ENCODE measurements at regions not wholly inside any gene's neighbourhood (a gene's known extent, or its start where the extent isn't known, plus 50 kb on each side); places are given as distances from the start of the nearest gene placed in this dataset.
"Not testable (repeated sequence)": the region's sequence is repeated elsewhere in the genome, so short reads cannot be mapped to it uniquely, and the experiment has no call there.

- ATAC-seq; H3K9ac ChIP-seq (ENCODE audit: insufficient read depth in 1 of 2, low read depth in 2 of 2, low read length in 2 of 2); H3K79me2 ChIP-seq (ENCODE audit: control insufficient read depth, insufficient read depth, low read length); H3K9me3 ChIP-seq (replicated peaks; ENCODE audit: control insufficient read depth, insufficient read depth, low read depth, low read length); H4K20me1 ChIP-seq (replicated peaks; ENCODE audit: control insufficient read depth, insufficient read depth, low read length); DNase-seq (ENCODE audit: extremely low read depth in 1 of 4, low spot score in 3 of 4); H3K4me2 ChIP-seq (ENCODE audit: insufficient read depth, low read length); H2AFZ ChIP-seq (ENCODE audit: low read depth, low read length); H3K4me3 ChIP-seq; H3K27ac ChIP-seq (ENCODE audit: extremely low read depth, low read depth, low read length); H3K27me3 ChIP-seq (ENCODE audit: control insufficient read depth in 2 of 2, insufficient read depth in 2 of 2, low read length in 2 of 2); in situ Hi-C loops (cut with MboI); intact Hi-C loops (cut with micrococcal nuclease); H3K36me3 ChIP-seq (ENCODE audit: control insufficient read depth, insufficient read depth, low read length); CTCF ChIA-PET (ENCODE audit: low intra/inter-chr PET ratio); BruUV-seq (replicated peaks); FAIRE-seq; H3K9me1 ChIP-seq (ENCODE audit: control insufficient read depth, insufficient read depth, low read length): not testable (repeated sequence)
- POLR2A ChIA-PET, result interaction anchor here (0.9 to 1.3 kb wide), 2 partner anchors 10 to 55 kb away, joined by 3 to 7 read pairs; no protein-coding TSS in a partner anchor
- TF ChIP-seq BCOR (IDR thresholded peaks at IDR 0.05), result peak; percentile 36; the same call in 1 of the 2 replicates
- peak; percentile 41 for TF ChIP-seq RBM25 (IDR thresholded peaks at IDR 0.05; ENCODE audit: low read depth, low read length, severe bottlenecking)
- TF ChIP-seq ADNP (tag; IDR thresholded peaks at IDR 0.05), result peak; percentile 70; the same call in 1 of the 2 replicates
- TF ChIP-seq ZNF121 (CRISPR knock-in tag; conservative IDR thresholded peaks at IDR 0.05), result peak; percentile 91
- WGBS (ENCODE audit: insufficient coverage, low coverage, missing lambda C conversion rate), result 77% methylated on average over 2 of the region's 2 CpGs
- peaks cover 3 to 23% of the 10 kb centered on the region in 2 experiments; a peak in 3 of 5 replicates for H3K4me1 ChIP-seq (replicated peaks in 1 of 2; ENCODE audit: control insufficient read depth in 2 of 2, insufficient read depth in 2 of 2, low read length in 2 of 2)
Measured at GRCh38 chr2:48201435-48201834, 113.0 kb upstream of the FOXN2 start.

GRCh38 chr2:48202863-48203642 lies 111.4 kb upstream of the FOXN2 start:
- Histone ChIP-seq H3K9me1 (ENCODE audit: control insufficient read depth, insufficient read depth, low read length) (no peaks in the 10 kb centered on the region), H3K9ac (ENCODE audit: insufficient read depth in 1 of 2, low read depth in 2 of 2, low read length in 2 of 2) (no peak overlapping the region), H3K36me3 (ENCODE audit: control insufficient read depth, insufficient read depth, low read length) (no peaks in the 10 kb centered on the region), H3K27ac (ENCODE audit: extremely low read depth, low read depth, low read length) (no peak overlapping the region), H3K27me3 (ENCODE audit: control insufficient read depth in 2 of 2, insufficient read depth in 2 of 2, low read length in 2 of 2) (no peaks in the 10 kb centered on the region), H4K20me1 (replicated peaks; ENCODE audit: control insufficient read depth, insufficient read depth, low read length) (no peaks in the 10 kb centered on the region), H3K79me2 (ENCODE audit: control insufficient read depth, insufficient read depth, low read length) (no peaks in the 10 kb centered on the region), H3K4me1 (replicated peaks in 1 of 2; ENCODE audit: control insufficient read depth in 2 of 2, insufficient read depth in 2 of 2, low read length in 2 of 2) (peaks cover 6 to 37% of the 10 kb centered on the region in 2 experiments; a peak in 3 of 5 replicates), H3K4me3 (no peak overlapping the region), H2AFZ (ENCODE audit: low read depth, low read length) (no peak overlapping the region), H3K9me3 (replicated peaks; ENCODE audit: control insufficient read depth, insufficient read depth, low read depth, low read length) (no peaks in the 10 kb centered on the region), H3K4me2 (ENCODE audit: insufficient read depth, low read length) (no peak overlapping the region)
- BruUV-seq (replicated peaks), result no TSS peak
- intact Hi-C loops (cut with micrococcal nuclease), result no loop called here
- no peak for FAIRE-seq
- WGBS (ENCODE audit: insufficient coverage, low coverage, missing lambda C conversion rate), result 59% methylated on average over 4 of the region's 5 CpGs
- POLR2A ChIA-PET, result no interaction called here
- in situ Hi-C loops (cut with MboI), result no loop called here
- CTCF ChIA-PET (ENCODE audit: low intra/inter-chr PET ratio), result no interaction called here
- no peak for ATAC-seq
- TF ChIP-seq SMC3 (conservative IDR thresholded peaks at IDR 0.05; ENCODE audit: insufficient read depth, low read depth, low read length) (no peak), PKNOX1 (IDR thresholded peaks at IDR 0.05) (0 out of 2 replicates have a peak, but pooled peaks have one; percentile 17)
- no peak for DNase-seq (ENCODE audit: extremely low read depth in 1 of 4, low spot score in 3 of 4)

All from K562 (cell line).